NAMALWA (cell line): ENCODE measurements at regions not wholly inside any gene's neighbourhood (a gene's known extent, or its start where the extent isn't known, plus 50 kb on each side); places are given as distances from the start of the nearest gene placed in this dataset.

Experiments used
- DNase-seq: peaks from one replicate; pipeline ENCODE4 v3.0.0-alpha.2; 2015; ENCODE audit warnings: low spot score

- DNase-seq, result peak; percentile 19
These were observed 118.1 kb downstream of the ENGASE start for GRCh38 chr17:79192503-79193351.

- DNase-seq, result no peak
These were observed 116.8 kb downstream of the ENGASE start for GRCh38 chr17:79191270-79191934.

DNA sequence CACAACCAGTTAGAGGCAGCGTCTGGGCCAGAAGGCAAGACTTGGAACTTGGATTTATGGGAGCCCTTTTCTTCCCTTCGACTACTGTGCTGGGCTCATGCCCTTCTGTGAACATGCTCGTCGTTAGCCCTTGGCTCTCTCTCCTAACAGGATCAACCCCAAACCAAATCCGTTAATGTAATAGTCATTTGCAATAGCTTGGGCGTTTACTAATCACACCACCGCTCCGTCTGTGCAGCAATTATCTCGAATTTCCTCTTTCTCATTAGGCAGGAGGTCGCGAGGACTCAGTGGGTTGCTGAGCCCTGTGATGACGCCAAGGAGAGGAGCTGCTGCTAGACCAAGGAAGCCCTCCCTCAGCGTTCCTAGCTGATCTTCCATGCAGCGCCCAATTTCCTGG is 114.7 kb downstream of the ENGASE start:
- no peak for DNase-seq

- no peak for DNase-seq
These were observed 114.1 kb downstream of the ENGASE start for GRCh38 chr17:79188685-79189084.

- DNase-seq, result peak; percentile 43
These were observed 113.4 kb downstream of the ENGASE start for GRCh38 chr17:79188048-79188447.

- DNase-seq, result no peak
These were observed 112.6 kb downstream of the ENGASE start for GRCh38 chr17:79187186-79187585.

GRCh38 chr17:79186406-79186805 is 111.8 kb downstream of the ENGASE start:
- no peak for DNase-seq

GRCh38 chr17:79185671-79186070 is 111.0 kb downstream of the ENGASE start:
- no peak for DNase-seq

GRCh38 chr17:79184219-79184618 is 109.6 kb downstream of the ENGASE start:
- DNase-seq, result no peak

GRCh38 chr17:79183293-79184158 is 108.9 kb downstream of the ENGASE start:
- no peak for DNase-seq

- DNase-seq, result no peak
These were observed 108.3 kb downstream of the ENGASE start for GRCh38 chr17:79183043-79183292.

DNA sequence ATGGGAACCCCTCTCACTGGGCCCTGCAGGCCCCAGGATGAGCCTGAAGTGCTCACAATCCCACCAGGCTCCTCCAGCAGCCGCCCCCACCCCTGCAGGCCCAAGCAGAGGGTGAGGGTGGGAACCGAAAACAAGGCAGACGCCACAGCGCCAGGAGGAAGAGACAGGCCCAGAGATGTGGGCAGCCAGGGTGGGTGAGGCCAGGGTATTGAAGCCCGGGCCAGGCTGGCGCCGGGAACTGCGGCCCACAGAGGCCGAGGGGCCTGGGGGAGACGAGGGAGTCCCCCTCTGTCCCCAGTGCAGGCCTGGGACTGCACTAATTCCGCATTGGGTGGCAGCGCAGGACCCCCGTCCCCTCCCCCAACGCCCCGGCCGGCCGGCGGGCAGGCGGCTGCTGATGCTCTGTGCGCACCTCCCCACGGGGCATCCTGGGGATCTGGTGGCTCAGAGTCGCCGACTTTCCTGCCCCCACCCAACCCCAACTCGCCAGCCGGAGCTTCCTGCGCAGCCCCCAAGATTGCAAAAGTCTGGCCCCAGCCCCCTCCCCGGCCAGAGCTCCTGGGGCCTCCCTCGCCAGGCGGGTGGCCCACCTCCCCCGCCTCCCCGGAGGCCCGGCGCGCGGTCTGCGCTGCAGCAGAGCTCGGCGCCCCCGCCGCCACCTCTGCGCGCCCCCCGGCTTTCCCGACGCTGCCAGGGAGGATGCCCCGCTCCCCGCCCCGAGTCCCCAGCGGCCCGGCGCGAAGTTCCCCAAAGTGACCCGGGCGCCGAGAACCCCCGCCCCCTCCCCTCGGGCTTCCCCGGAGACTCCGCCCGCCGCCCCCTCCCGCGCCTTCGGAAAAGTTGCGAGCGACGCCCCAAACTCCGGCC is 107.8 kb downstream of the ENGASE start:
- no peak for DNase-seq

DNA sequence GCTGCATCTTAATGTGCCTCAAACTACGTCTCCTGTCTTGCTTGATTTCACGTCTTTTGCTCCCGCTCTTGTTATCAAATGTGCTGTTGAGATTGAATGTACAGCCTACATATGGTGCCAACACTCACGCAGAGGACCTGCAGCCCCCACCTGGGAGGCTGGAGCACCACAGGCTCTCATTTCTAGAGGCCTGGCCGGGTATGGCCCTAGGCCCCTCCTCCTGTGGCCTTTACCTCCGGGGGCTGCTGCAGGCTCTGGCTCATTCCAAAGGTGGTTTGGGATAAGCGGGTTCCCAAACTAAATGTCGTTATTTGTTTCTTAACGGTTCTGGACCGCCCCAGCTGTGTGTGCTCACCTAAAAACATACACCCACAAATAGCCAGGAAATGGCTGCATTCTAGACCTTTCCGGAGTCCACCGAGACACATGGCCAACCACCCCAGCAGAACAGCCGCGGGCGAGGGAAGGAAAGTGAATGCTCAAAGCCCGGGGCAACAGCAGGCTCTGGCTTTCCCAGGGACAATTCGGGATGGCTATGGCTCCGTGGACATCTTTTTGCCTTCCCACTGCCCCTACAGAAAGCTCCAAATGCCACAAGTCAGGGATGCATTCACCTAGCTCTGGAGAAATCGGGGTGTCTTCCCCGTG is 105.9 kb downstream of the ENGASE start:
- no peak for DNase-seq

GRCh38 chr17:79179334-79179733 is 104.7 kb downstream of the ENGASE start:
- no peak for DNase-seq

- no peak for DNase-seq
These were observed 103.3 kb downstream of the ENGASE start for GRCh38 chr17:79177877-79178276.

- no peak for DNase-seq
These were observed 102.4 kb downstream of the ENGASE start for GRCh38 chr17:79176792-79177601.

DNA sequence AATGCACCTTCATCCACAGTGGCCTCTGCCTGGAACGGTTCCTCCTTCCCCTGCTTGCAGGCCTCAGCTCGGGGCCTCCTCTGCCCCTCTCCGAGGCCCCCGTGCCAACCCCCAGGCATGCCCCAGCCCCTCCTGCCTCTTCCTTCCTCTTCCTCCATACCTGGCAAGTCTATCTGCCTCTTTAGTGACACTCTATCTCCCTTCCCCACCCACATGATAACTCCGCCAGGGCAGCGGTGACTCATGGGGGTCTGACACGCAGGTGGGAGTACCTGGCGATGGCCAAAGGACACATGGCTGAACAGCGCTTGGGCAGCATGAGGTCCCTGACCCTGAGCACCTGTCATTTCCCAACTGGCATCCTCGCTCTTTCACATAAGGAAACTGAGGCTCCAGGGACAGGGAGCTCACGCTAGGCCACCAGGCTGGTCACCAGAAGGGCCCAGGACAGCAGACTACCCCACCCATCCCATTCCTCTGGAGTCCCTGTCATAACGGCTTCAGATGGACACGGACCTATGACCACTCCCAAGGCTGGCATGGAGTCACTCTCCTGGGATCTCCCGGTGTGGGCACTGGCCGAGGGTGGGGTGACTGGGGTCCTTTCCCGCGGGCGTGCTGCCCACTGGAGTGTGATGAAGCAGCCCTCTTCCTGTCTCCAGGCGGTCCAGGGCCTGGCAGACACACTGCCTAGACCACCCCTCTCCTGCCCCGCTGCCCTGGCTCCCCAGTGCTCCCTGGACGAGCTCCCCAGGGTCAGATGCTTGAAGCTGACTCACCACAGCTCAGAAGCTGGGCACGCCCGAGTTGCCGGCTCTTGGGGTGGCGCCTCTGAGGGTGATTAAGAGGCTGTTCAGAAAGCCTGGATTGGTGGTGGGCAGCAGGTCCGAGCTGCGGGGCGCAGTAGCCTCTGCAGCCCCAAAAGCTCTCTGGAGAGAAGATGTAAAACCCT is 100.6 kb downstream of the ENGASE start:
- no peak for DNase-seq

DNA sequence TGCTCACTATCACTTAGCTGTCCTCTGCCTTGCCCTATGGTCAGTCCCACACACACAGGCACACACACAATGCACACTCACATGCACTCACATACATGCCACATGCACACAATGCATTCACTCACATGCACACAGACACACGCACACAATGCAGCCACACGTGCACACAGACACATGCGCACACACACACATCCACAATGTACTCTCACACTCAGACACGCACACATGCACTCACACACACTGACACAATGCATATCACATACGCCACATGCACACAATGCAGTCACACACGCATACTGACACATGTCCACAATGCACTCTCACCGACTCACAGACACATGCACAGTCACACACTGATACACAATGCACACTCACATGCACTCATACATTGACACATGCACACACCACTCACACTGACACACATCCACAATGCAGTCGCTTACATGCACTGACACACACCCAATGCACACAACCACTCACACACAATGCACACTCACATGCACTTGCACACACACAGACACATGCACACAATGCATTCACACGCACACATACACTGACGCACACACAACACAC is 99.7 kb downstream of the ENGASE start:
- no peak for DNase-seq

DNA sequence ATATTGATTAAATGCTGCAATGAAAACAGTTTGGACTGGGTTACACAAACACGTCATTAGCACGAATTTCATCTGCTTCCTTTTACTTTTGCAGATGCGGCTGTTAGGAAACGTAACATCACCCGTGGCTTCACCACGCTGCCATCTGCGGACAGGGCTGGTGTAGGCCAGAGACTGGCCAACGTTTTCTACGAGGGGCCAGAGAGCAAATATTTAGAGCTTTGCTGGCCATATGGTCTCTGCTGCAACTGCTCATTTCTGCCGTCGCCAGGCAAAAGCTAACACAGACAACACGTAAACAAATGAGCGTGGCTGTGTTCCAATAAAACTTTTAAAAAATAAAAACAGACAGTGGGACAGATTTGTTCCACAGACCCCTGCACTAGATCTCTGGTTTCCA is 96.6 kb downstream of the ENGASE start:
- DNase-seq, result no peak
